SW480 (cell line): ENCODE measurements at regions not wholly inside any gene's neighbourhood (a gene's known extent, or its start where the extent isn't known, plus 50 kb on each side); places are given as distances from the start of the nearest gene placed in this dataset.

Experiments
- DNase-seq: peaks from one replicate; pipeline ENCODE4 v3.0.0-alpha.2; 2016; ENCODE audit warnings: low spot score

- DNase-seq: no peak
These were observed 651.6 kb upstream of the IGFBP3 start for GRCh38 chr7:46572691-46573090.

DNA sequence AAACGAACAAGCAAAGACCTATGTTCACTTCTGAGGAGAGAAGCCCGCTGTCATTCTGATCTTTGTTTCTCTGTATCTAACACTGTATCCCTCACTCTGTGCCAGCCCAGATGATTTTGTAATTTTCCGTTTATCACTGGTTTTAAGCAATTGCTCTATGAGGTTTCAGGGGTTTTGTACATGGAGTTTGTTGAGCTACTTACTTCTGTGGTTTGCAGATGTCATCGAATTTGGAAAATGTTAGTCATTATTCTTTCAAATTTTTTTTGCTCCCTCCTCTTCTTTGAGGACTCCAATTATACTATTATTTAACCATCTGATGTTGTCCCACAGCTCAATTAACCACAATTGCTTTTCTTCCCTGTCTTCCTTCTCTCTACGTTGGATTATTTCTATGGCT, 650.9 kb upstream of the IGFBP3 start:
- no peak for DNase-seq

DNA sequence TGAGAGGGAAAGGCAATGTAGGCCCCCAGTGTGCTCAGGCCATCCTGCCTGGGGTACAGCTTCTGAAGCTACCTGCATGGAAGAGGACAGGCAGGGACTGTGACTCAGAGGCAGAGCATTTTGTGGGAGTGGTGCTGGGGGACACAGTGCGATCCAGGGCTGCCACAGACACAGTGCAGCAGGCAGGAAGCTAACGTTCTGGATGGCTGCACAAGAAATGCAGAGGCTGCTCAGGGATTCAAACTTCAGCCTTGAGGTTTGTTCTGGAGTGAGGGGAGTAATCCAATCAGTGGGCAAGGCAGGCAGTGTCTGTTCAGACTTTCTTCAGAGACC, 648.0 kb upstream of the IGFBP3 start:
- peak; percentile 95 for DNase-seq

GRCh38 chr7:46568420-46569132, 647.5 kb upstream of the IGFBP3 start:
- DNase-seq: peak; percentile 83

- no peak for DNase-seq
These were observed 646.8 kb upstream of the IGFBP3 start for GRCh38 chr7:46567858-46568257.

DNA sequence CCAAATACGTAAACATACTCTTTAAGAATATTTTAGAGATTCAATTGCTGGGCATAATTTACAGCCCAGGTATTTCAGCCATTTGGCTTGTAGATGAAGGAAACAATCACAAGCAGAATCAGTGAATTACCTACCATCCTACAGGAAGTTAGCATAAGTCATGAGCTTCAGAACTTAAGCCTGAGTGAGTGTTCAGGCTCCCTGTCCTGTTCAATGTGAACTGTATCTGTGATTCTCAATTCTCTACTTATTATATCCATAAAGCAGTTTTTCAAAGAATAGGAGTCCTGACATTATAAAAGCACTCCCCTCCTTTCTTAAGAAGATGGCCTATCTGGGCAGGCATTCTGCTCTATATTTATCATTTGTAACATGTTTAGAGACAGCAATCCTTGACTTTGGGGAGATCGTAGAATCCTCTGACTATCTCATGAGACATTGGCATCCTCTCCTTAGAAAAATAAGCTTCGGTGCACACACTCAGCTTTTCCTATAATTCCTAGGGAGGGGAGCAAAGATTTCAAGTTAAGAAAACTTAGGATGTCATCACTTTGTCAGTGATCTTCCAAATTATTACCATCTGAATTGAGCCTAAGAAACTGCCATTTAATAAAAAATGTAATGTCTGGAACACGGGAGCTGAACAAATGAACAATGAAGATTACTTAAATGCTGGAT, 645.2 kb upstream of the IGFBP3 start:
- no peak for DNase-seq

GRCh38 chr7:46565253-46566096, 644.4 kb upstream of the IGFBP3 start:
- DNase-seq: no peak

DNA sequence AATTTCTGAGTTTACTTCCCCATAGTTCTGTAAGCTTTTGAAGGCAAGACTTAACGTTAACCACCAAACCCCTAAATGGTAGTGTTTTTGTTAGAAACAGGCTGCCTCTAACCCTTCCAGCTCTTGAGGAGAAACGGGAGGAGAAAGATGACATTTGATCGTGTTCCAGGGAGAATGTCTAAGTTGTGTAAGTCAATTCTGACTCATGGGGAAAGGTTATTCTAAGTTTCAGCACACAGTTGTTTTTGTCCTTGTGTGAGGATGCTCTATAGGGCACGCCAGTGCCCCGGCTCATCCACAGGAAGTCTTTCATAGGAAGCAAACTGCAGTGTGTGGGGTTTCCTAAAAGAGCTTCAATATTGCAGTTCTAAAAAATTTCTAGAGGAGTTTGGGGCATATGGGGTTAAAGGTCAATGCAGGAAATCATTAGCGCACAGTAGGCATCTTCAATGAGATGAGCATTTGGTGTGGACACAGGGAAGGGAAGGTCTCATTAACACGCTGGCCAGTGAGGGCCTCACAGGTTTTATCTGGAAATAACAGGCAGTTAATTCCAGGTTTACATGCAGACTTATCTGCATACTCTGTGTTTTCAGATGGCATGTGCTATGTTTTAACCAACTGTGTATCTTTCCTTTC, 638.2 kb upstream of the IGFBP3 start:
- no peak for DNase-seq

DNA sequence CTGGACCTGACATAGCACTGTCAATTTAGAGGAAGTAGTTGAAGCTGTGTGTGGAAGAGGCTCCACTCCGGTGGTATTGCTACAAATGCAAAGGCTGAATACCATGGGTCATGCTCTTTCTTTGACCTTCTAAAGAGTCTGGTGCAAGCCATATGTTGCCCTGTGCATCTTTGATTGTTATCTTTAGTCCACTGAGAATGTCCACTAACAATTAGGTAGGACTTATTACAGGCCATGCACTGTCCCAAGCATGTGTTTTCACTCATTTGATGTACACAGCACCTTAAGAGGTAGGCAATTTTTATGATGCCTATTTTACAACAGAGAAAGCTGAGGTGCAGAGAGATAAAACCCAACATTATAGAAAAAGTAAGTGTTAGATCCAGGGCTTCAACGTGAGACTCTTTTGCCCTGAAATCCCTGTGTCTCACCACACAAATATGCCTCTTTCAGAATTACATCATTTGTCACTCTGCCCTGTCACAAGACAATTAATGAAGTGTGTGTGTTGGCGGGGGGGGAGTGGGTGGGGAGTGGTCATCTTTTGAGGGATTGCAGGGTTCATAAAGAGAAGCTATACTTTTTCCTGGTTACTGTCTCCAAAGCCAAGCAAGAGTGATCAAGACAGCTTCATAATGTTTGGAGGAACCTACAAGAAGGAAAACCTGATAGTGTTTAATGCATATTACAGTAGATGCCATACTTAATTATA, 637.6 kb upstream of the IGFBP3 start:
- peak; percentile 36 for DNase-seq

- no peak for DNase-seq
These were observed 636.7 kb upstream of the IGFBP3 start for GRCh38 chr7:46557781-46558180.

DNA sequence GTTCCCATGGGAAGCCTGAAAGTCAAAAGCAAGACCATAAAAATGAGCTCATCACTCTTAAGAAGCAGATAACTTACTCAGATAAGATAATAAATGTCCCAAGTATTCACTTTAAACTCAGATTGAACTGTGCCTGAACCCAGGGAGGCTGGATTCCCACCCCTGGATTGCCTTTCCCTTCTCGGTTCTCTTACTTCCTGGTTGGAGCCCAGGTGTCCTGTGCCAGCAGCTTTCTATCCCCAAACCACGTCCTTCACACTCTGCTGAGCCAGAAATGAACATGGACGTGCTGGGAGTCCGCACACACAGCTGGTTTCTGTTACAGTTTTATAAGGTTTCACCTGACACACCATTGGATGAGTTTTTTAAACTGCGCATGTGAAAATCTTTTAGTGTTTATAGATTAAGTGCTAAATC, 636.2 kb upstream of the IGFBP3 start:
- DNase-seq: no peak

- DNase-seq: no peak
These were observed 633.8 kb upstream of the IGFBP3 start for GRCh38 chr7:46554688-46555422.

- no peak for DNase-seq
These were observed 630.5 kb upstream of the IGFBP3 start for GRCh38 chr7:46551603-46552002.

- DNase-seq: no peak
These were observed 629.8 kb upstream of the IGFBP3 start for GRCh38 chr7:46550864-46551263.

DNA sequence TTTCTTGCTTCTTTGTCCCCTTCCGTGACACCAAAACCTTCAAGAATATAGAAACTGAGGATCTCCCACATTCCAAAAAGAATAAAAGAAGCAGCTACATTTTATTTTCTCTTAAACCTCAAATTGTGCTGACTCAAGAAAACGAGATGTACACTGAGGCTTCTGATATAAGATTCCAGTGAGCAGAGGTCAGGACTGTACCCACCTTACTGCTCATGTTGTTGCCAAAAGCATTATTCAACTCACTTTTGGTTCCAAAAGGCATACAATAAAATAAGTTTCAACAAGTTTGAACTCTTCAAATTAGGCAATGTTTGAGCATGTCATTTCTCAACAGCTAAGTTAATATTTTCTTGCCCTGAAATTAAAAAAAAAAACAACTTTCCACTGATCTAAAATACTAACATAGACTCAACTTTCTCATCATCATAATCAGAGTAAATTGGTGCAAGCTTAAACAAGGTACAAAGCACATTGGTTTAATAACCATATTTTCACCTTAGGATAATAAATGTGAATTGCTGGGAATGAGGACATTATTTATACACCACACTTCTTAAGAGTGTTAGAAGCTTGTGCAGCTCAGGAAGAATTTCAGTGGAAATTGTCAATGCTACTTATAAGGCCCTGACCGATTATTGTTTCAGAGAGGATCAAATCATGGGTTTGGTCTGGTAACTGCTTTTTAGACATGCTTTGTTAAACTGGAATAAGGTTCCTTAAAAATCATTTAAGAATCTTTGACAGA, 629.0 kb upstream of the IGFBP3 start:
- no peak for DNase-seq

DNA sequence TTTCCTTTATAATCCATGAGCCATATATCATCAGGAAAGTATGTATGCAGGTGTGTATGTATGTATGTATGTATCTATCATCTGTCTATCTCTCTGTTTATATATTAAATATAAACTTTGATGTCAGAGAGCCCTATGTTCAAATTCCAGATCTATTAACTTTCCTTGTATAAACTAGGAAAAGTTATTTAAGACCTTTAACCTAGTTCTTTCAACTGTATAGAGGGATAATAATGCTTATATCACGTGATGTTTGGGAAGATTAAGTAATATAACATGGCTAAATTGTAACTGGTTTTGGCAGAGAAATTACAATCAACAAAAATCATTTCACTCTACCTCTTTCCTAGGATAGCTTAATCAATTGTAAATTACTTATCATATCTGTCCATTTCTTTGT, 628.3 kb upstream of the IGFBP3 start:
- no peak for DNase-seq

DNA sequence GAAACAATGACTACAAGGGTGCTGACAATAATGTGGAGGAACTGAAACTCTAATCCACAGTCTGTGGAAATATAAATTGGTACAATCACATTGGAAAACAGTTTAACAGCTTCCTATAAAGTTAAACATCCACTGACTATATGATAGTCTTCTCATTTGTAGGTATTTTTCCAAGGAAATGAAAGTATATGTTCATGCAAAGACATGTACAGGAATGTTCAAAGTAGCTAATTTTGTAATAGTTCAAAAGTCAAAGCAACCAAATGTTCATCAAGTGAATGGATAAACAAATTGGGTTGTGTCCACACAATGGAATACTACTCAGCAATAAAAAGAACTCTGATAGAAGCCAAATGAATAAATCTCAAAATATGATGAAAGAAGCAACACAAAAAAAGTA, 626.0 kb upstream of the IGFBP3 start:
- DNase-seq: no peak

- peak; percentile 90 for DNase-seq
These were observed 624.7 kb upstream of the IGFBP3 start for GRCh38 chr7:46545790-46546189.

DNA sequence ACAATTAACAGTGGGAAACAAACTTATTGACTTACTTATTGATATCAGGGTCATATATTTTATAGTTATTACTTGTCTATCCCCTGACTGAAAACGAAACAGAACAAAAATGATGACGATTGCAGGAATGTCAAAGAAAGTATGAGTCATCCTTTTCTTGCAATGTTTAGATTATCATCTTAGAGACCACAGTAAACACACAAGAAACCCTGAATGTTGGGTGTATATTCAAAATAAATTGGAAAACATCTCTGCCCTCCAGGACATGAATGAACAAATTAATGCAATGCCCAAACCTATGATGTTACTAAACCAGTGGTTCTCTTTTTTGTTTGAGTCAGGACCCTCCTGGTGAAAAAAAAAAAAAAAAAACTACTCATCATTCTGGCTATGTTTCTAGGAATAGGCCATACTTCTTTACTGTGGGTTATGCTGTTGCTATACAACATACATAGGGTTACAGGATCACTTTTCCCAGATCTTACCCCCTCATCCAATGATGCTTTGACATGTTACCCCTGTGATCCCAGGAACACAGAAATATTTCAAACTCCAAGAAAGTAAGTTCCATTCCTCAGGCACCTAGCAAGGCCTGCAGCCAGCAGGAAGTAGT, 623.4 kb upstream of the IGFBP3 start:
- DNase-seq: peak; percentile 61

DNA sequence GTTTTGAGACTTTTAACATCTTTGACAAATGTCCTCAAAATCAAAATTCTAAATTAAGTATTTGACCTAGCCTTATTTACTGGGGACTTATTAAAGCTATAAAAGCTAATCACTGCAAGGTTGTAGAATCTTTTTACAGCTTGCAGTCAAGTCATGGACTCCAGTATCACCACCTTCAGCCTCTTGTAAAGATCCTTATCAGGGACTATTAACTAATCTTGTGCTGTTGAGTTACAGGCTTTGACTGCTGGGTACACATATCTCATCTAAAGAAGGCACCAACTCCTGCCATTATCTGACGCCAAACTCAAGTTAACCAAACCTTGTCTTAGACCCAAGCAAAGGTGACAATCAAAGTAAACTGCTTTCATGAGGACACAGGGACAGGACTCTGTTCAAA, 621.0 kb upstream of the IGFBP3 start:
- DNase-seq: no peak
